Esophagus squamous epithelium (tissue), 4 donors: ENCODE measurements at regions not wholly inside any gene's neighbourhood (a gene's known extent, or its start where the extent isn't known, plus 50 kb on each side); places are given as distances from the start of the nearest gene placed in this dataset.

Source experiments
- POLR2A ChIP-seq, 4 donors: fragments of 450-650 bp; IDR thresholded peaks; one replicate each; pipeline ENCODE4 v1.6.1; 2017; ENCODE audit warnings: antibody characterized with exemption in 4 of 4, mild to moderate bottlenecking in 4 of 4, moderate library complexity in 3 of 4
- TF ChIP-seq, protein P1 (sequence below), 6 experiments: fragments of 450-650 bp in 4 of 6; fragments of 200-600 bp in 2 of 6; sonication (generic) in 2 of 6; IDR thresholded peaks; one replicate each; pipeline ENCODE4 v1.5.1; 2016 to 2019; ENCODE audit warnings: antibody characterized with exemption in 6 of 6, mild to moderate bottlenecking in 4 of 6, moderate library complexity in 4 of 6

- no peak for TF ChIP-seq POLR2A (IDR thresholded peaks at IDR 0.05)
- TF ChIP-seq, protein P1, sequence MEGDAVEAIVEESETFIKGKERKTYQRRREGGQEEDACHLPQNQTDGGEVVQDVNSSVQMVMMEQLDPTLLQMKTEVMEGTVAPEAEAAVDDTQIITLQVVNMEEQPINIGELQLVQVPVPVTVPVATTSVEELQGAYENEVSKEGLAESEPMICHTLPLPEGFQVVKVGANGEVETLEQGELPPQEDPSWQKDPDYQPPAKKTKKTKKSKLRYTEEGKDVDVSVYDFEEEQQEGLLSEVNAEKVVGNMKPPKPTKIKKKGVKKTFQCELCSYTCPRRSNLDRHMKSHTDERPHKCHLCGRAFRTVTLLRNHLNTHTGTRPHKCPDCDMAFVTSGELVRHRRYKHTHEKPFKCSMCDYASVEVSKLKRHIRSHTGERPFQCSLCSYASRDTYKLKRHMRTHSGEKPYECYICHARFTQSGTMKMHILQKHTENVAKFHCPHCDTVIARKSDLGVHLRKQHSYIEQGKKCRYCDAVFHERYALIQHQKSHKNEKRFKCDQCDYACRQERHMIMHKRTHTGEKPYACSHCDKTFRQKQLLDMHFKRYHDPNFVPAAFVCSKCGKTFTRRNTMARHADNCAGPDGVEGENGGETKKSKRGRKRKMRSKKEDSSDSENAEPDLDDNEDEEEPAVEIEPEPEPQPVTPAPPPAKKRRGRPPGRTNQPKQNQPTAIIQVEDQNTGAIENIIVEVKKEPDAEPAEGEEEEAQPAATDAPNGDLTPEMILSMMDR (IDR thresholded peaks at IDR 0.05), result no peak
These were observed 1429.8 kb upstream of the CDH9 start for GRCh38 chr5:28468166-28468565.
